ENCODE measurements at regions not wholly inside any gene's neighbourhood (a gene's known extent, or its start where the extent isn't known, plus 50 kb on each side); places are given as distances from the start of the nearest gene placed in this dataset.

- Histone ChIP-seq H3K79me2 (replicated peaks; ENCODE audit: insufficient read depth) (no peaks in the 10 kb centered on the region), H3K36me3 (ENCODE audit: insufficient read depth) (no peaks in the 10 kb centered on the region; the same call in 1 of the 2 replicates), H3K4me3 (no peak overlapping the region), H3K4me2 (no peak overlapping the region), H2AFZ (no peak overlapping the region), H3K9me2 (ENCODE audit: insufficient read depth) (peaks cover 6% of the 10 kb centered on the region; the same call in 1 of the 2 replicates), H3F3A (replicated peaks; ENCODE audit: low read depth) (no peaks in the 10 kb centered on the region), H3K27me3 (ENCODE audit: insufficient read depth) (no peaks in the 10 kb centered on the region), H3K4me1 (ENCODE audit: insufficient read depth) (peaks cover 3% of the 10 kb centered on the region; the same call in 1 of the 2 replicates), H4K20me1 (replicated peaks; ENCODE audit: insufficient read depth) (no peaks in the 10 kb centered on the region; the same call in 1 of the 2 replicates), H3K27ac (ENCODE audit: low read depth) (no peak overlapping the region)
- peaks cover 28% of the 10 kb centered on the region for H3K4me1 Mint-ChIP-seq
- ATAC-seq (no peak), DNase-seq (ENCODE audit: low spot score) (no peak)
- no peaks in the 10 kb centered on the region for H3K9me3 Mint-ChIP-seq
- TF ChIP-seq CTCF (conservative IDR thresholded peaks at IDR 0.05; ENCODE audit: low read depth in 2 of 2): no peak
- TF ChIP-seq CREB1 (CRISPR knock-in tag; IDR thresholded peaks at IDR 0.05; ENCODE audit: low read depth): no peak
- no peak for TF ChIP-seq REST (IDR thresholded peaks at IDR 0.05; ENCODE audit: unreplicated experiment)
- no peak for TF ChIP-seq ZNF462 (CRISPR knock-in tag; IDR thresholded peaks at IDR 0.05)
- no peak for TF ChIP-seq EZH2phosphoT487 (IDR thresholded peaks at IDR 0.05; ENCODE audit: unreplicated experiment)
- TF ChIP-seq ZNF114 (CRISPR knock-in tag; IDR thresholded peaks at IDR 0.05): no peak
- no peak for TF ChIP-seq ZNF331 (CRISPR knock-in tag; IDR thresholded peaks at IDR 0.05; ENCODE audit: low read depth)
- TF ChIP-seq POLR2AphosphoS5 (IDR thresholded peaks at IDR 0.05; ENCODE audit: low read depth): no peak
- no peak for TF ChIP-seq NANOG (IDR thresholded peaks at IDR 0.05; ENCODE audit: borderline replicate concordance)
- TF ChIP-seq JUNB (IDR thresholded peaks at IDR 0.05; ENCODE audit: unreplicated experiment): no peak
- TF ChIP-seq EZH2 (IDR thresholded peaks at IDR 0.05; ENCODE audit: low read depth, unreplicated experiment): no peak
- TF ChIP-seq STAT1 (IDR thresholded peaks at IDR 0.05; ENCODE audit: unreplicated experiment): no peak
- no peak for TF ChIP-seq ETS1 (IDR thresholded peaks at IDR 0.05)
- peaks cover 2% of the 10 kb centered on the region for H3K27me3 Mint-ChIP-seq (ENCODE audit: insufficient read depth, low read depth, poor library complexity)
- no peak overlapping the region for H3K27ac Mint-ChIP-seq
- H3K4me3 Mint-ChIP-seq: no peak overlapping the region
- no peaks in the 10 kb centered on the region for H3K36me3 Mint-ChIP-seq (ENCODE audit: low read depth)
These were observed 1086.4 kb upstream of the RBFOX1 start for GRCh38 chr16:6246266-6246665.
